Brain microvascular endothelial cell (primary cell): ENCODE measurements at regions not wholly inside any gene's neighbourhood (a gene's known extent, or its start where the extent isn't known, plus 50 kb on each side); places are given as distances from the start of the nearest gene placed in this dataset.

ENCODE experiments used
- DNase-seq: peaks from one replicate; pipeline ENCODE4 v3.0.0-alpha.2; 2020
- H3K27ac ChIP-seq: fragments of 250-450 bp; sonication (Bioruptor Pico); 2 replicates; pipeline ENCODE4 v1.5.1; 2020; ENCODE audit warnings: mild to moderate bottlenecking, moderate library complexity
- H3K27me3 ChIP-seq: fragments of 250-450 bp; sonication (Bioruptor Pico); replicated peaks from 2 replicates; pipeline ENCODE4 v1.5.1; 2020; ENCODE audit warnings: mild to moderate bottlenecking
- H3K36me3 ChIP-seq: fragments of 250-450 bp; sonication (Bioruptor Pico); replicated peaks from 2 replicates; pipeline ENCODE4 v1.5.1; 2020; ENCODE audit warnings: mild to moderate bottlenecking
- H3K4me3 ChIP-seq: 2 replicates; pipeline ENCODE4 v1.5.1; 2011; ENCODE audit warnings: low read depth, mild to moderate bottlenecking, control low read depth, low read length, moderate library complexity
- in situ Hi-C: cut with HindIII; loops from 2 replicates; pipeline ENCODE4 v1.10.0; 2017; ENCODE audit warnings: low sequenced_read_pairs, low pct_ligation_motif_present
- TF ChIP-seq, protein P1 (sequence below): IDR thresholded peaks from 2 replicates; pipeline ENCODE4 v1.5.1; 2011; ENCODE audit warnings: low read depth, mild to moderate bottlenecking, moderate library complexity, low read length, control low read depth, inconsistent platforms; ENCODE audit errors: missing control alignments

DNA sequence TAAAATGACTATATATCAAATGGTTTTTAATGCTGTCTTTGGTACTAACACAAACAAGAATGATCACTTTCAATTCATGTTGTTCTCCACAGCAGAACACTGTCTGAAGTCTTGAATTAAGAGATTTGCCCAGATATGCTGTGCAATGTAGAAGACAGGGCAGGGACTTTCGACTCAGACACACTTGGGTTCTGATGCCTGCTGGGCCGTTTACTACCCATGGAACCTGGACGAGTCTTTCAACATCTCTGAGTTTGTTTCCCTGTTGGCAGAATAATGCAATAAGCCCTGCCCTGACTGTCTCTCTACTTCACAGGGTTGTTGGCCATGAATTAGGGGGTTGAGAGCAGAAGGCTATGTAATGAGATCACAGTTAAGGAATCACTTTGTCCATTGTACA lies 162.6 kb upstream of the TMPO start:
- H3K27me3 ChIP-seq, result no peaks in the 10 kb centered on the region
- no peak overlapping the region for H3K4me3 ChIP-seq
- H3K27ac ChIP-seq, result peak overlapping the region; percentile 80
- DNase-seq, result peak; percentile 38
- H3K36me3 ChIP-seq, result no peaks in the 10 kb centered on the region
- in situ Hi-C loops, result no loop called here
- TF ChIP-seq, protein P1, sequence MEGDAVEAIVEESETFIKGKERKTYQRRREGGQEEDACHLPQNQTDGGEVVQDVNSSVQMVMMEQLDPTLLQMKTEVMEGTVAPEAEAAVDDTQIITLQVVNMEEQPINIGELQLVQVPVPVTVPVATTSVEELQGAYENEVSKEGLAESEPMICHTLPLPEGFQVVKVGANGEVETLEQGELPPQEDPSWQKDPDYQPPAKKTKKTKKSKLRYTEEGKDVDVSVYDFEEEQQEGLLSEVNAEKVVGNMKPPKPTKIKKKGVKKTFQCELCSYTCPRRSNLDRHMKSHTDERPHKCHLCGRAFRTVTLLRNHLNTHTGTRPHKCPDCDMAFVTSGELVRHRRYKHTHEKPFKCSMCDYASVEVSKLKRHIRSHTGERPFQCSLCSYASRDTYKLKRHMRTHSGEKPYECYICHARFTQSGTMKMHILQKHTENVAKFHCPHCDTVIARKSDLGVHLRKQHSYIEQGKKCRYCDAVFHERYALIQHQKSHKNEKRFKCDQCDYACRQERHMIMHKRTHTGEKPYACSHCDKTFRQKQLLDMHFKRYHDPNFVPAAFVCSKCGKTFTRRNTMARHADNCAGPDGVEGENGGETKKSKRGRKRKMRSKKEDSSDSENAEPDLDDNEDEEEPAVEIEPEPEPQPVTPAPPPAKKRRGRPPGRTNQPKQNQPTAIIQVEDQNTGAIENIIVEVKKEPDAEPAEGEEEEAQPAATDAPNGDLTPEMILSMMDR, result no peak

DNA sequence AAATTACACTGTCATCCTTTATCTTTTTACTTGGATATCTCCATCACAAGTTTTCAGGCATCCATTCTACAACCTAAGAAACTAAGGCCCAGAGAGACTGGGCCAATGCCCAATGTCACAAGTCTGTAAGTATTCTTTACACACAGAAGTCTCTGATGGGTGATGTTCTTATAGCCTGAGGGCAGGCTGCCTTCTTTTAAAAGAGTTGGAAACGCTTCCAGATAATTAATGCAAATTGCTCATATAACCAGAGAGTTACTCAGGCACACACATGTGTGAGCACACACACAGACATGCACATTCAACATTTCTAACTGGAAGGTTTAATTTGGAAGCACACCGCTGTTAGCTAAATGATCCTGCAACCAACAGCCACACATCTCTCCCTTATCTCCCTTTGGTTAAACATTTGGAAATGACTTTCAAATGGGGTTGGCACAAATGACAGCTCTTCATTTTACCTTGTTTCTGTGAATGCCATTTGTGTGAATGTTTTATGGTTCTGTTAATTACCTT lies 160.8 kb upstream of the TMPO start:
- Histone ChIP-seq H3K27ac (no peak overlapping the region), H3K27me3 (no peaks in the 10 kb centered on the region), H3K4me3 (no peak overlapping the region), H3K36me3 (no peaks in the 10 kb centered on the region)
- in situ Hi-C loops, result no loop called here
- TF ChIP-seq, protein P1, result no peak
- DNase-seq, result no peak

DNA sequence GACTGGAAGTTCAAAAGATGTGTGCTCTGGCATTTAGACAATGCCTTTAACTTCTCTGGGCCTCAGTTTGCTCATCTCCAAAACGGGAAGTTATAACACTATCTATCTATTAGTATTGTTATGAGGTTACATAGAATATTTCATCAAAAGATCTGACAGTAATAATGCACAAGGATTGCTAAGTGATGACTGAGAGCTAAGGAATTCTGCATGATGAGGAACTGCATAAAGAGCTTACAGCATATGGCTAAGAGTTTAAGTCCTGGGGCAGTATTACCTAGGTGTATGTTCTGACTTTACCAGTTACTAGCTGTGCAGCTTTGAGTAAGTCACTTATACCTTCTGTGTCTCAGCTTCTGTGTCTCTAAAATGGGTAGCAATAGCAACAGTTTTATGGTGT lies 160.1 kb upstream of the TMPO start:
- no peaks in the 10 kb centered on the region for H3K27me3 ChIP-seq
- H3K27ac ChIP-seq, result no peak overlapping the region
- in situ Hi-C loops, result no loop called here
- H3K36me3 ChIP-seq, result no peaks in the 10 kb centered on the region
- TF ChIP-seq, protein P1, result no peak
- no peak overlapping the region for H3K4me3 ChIP-seq
- DNase-seq, result peak; percentile 45

DNA sequence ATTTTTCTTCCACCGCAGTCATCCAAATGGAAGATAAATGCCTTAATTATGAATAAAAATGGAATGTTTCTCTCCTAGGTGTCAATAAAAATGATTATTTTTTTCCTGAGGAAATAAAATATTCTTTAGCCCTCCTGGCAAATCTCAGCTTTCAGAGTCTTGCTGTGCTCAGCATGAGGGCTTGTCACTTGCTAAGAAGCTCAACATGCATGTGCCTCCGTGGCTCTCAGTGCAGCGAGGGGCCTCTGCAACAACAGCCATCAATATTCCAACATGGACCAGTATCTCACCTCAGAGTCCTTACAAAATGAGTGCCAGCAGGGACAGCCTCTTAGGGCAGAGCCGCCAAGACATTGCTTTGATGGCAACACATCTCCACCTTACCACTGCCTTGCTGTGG lies 159.5 kb upstream of the TMPO start:
- TF ChIP-seq, protein P1, result no peak
- H3K4me3 ChIP-seq, result no peak overlapping the region
- DNase-seq, result no peak
- H3K36me3 ChIP-seq, result no peaks in the 10 kb centered on the region
- in situ Hi-C loops, result no loop called here
- no peaks in the 10 kb centered on the region for H3K27me3 ChIP-seq
- no peak overlapping the region for H3K27ac ChIP-seq

DNA sequence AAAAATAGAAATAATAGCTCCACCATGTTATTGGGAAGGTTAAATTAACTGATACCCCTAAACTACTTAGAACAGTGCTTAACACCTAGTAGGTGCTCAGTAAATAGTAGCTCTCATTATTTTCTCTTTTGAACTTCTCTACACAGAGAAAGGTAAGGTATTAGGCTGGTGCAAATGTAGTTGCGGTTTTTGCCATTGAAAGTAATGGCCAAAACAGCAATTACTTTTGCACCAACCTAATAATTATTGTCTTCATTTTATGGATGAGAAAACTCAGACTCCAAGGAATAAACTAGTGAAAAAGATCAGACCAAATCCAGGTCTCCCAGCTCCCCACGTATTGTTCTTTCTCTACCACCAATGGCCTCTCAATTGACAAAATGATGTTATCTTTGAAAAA lies 157.2 kb upstream of the TMPO start:
- TF ChIP-seq, protein P1, result no peak
- Histone ChIP-seq H3K27ac (no peak overlapping the region), H3K4me3 (no peak overlapping the region), H3K27me3 (peaks cover under 1% of the 10 kb centered on the region), H3K36me3 (no peaks in the 10 kb centered on the region)
- in situ Hi-C loops, result no loop called here
- DNase-seq, result no peak

DNA sequence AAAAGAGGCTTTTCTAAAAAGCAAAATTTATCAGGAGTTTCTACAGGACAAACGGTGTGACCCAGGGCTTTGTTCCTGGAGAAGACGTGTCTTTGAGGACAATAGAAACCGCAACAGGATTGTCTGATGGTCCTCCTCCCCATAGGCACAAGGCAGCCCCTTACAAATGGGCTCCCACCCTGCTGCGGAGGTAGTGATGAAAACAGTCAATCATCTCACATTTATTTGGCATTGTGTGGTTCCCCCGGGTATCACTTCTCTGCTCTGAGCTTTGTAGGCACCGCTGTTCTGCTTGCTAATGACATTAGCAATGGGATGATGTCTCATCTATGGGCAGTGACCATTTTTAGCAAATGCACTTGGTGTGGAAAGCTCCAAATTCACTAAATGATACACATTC lies 155.5 kb upstream of the TMPO start:
- H3K36me3 ChIP-seq, result no peaks in the 10 kb centered on the region
- no peak overlapping the region for H3K27ac ChIP-seq
- peaks cover 2% of the 10 kb centered on the region for H3K27me3 ChIP-seq
- no peak for DNase-seq
- TF ChIP-seq, protein P1, result no peak
- in situ Hi-C loops, result no loop called here
- H3K4me3 ChIP-seq, result no peak overlapping the region
